GM10266 (cell line): ENCODE measurements at regions not wholly inside any gene's neighbourhood (a gene's known extent, or its start where the extent isn't known, plus 50 kb on each side); places are given as distances from the start of the nearest gene placed in this dataset.
"Not testable (repeated sequence)": the region's sequence is repeated elsewhere in the genome, so short reads cannot be mapped to it uniquely, and the experiment has no call there.

Experiments used
- DNase-seq: peaks from one replicate; pipeline ENCODE4 v3.0.0; 2012; ENCODE audit errors: extremely low spot score
- TF ChIP-seq, protein P1 (sequence below): IDR thresholded peaks from 2 replicates; pipeline ENCODE4 v1.5.1; 2012; ENCODE audit warnings: mild to moderate bottlenecking, low read depth; ENCODE audit not compliant: control insufficient read depth, insufficient read depth; ENCODE audit errors: missing control alignments

DNA sequence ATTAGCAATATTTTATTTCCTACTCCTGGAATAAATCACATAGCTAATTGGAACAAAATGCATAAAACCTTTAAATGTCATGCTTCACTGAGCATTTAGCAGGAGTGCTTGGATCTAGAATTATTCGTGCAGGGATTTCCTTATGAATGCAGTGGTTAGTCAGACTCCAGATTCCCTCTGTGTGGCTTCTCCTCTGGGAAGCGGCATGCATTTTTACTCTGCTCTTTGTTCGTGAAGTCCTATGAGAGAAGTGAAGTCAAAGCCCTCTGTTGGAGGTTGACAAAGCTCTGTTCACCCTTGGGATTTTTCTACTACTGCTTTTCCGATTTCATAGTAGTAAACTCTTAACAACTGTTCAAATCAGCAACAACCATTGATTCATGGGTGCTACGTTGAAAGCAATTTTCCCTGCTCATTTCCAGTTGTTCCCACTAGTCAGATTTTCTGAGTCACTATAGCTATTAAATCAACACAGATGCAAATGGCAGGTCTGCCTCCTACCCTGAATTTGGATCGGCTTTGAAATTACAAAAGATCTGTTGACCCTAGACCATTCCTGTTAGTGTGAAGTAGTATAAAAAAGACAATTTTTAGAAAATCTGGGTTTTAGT is 461.7 kb downstream of the STK39 start:
- TF ChIP-seq, protein P1, sequence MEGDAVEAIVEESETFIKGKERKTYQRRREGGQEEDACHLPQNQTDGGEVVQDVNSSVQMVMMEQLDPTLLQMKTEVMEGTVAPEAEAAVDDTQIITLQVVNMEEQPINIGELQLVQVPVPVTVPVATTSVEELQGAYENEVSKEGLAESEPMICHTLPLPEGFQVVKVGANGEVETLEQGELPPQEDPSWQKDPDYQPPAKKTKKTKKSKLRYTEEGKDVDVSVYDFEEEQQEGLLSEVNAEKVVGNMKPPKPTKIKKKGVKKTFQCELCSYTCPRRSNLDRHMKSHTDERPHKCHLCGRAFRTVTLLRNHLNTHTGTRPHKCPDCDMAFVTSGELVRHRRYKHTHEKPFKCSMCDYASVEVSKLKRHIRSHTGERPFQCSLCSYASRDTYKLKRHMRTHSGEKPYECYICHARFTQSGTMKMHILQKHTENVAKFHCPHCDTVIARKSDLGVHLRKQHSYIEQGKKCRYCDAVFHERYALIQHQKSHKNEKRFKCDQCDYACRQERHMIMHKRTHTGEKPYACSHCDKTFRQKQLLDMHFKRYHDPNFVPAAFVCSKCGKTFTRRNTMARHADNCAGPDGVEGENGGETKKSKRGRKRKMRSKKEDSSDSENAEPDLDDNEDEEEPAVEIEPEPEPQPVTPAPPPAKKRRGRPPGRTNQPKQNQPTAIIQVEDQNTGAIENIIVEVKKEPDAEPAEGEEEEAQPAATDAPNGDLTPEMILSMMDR, result no peak
- no peak for DNase-seq

DNA sequence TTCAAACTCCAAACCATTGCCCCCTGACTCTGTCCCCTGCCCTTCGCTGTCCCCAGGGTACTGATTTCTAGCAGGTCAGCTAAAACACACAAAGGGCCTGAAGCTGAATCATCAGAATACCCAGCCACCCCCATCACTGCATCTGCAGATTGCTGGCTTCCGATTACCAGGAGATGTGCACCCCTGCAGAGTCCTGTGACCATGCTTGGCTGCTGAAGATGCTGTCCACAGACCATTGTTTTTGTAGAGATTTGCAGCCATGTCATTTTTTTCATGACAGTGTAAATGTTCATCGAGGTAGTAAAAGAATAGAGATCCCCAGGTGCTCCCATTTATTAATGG is 463.3 kb downstream of the STK39 start:
- TF ChIP-seq, protein P1, result no peak
- DNase-seq, result no peak

DNA sequence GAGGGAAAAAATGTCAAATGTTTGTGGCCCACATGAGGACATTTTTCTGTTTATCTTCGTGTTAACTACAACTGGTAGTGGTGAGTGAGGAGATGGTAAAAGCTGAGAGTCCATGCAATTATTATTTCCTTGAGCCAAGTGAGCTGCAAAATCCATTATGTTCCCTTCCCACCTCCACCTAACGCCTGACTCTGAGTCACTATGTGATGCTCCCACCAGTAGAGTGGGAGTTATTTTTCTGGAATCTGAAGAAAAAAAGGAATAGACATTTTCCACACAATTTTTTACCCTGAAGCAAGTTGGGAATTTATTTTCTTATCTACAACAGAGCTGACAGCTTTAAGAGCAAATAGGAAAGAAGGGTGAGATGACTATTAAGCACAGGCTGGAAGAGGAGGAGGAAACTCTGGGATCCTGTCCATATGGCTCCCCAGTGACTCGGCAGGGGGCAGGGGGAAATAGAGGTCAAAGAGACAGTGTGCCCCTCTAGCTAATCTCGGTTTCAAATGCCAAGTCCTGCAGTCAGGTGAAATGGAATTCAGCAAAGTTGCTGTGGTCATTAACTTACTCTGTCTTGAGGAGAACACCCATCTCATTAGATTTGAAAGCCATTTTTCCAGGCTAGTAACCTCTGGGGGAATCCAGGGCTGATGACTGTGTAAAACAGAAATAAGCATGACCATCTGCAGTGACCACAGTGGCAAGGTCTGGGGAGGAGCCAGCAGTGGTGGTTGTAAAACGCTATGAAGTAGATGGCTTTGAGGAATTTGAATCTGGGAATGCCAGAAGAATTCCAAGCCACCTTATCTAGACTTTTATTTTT is 463.9 kb downstream of the STK39 start:
- TF ChIP-seq, protein P1, result no peak
- DNase-seq, result no peak

DNA sequence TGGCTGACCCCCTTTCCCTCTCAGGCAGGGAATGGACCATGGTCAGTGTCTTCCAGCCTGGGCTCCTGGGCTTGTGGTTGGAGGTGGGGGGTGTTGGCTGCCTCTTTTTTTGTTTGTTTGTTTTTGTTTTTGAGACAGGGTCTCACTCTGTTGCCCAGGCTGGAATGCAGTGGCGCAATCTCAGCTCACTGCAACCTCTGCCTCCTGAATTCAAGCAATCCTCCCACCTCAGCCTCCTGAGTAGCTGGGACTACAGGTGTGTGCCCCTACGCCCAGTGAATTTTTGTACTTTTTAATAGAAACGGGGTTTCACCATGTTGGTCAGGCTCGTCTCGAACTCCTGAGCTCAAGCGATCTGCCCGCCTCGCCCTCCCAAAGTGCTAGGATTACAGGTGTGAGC is 465.8 kb downstream of the STK39 start:
- DNase-seq, result not testable (repeated sequence)

DNA sequence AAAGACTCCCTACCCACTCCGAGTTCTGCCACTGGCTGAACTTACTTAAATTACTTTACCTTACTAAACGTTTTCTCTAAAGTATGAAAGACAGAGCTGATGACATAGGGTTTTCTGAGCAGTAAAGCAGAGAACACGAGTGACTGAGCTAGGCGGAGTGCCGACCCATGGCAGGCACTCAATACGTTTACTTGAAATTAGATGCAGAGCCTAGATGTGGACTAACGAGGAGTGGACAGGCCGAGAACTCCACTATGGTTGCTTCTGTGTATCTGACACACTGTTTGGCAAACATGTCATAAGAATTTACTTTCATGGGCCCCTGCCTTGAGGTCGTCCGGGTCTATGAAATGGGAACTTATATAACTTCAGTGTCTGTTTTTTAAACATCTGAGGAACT is 471.0 kb downstream of the STK39 start:
- TF ChIP-seq, protein P1, result no peak
- no peak for DNase-seq

DNA sequence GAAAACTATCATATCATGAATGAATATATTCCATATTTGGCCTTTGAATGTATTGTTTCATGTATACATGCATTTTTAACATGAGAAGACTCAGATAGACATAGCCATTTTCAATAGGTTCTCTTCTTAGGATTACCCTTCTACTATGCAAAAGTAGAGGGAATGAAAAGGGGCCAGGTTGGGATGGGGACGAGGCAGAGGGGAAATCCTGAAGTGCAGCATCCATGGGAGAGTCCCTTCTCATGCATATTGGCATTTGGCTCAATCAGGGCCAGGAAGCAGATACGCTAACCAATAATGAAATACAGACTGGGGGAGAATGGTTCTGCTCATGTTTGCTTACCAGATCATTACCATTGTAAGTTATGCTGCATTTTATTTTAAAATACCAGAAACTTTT is 475.8 kb downstream of the STK39 start:
- no peak for DNase-seq
- TF ChIP-seq, protein P1, result no peak

DNA sequence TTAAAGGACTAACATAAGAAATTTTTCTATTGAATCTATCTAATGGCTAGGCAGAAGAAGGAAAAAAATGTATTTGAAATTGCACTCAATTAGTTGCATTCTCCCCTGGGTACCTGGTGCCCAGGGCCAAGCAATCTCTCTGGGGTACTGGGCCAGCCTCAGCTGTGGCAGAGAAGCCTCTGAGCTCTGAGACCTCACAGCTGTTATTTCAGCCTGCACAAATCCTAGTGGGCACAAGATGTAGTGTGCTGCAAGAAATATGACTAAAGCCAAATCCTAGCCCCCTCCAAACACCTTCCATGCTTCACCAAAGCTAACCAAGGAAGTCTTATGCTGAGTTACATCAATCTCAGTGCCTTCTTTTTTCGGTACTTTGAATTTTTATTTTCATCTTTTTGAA is 478.4 kb downstream of the STK39 start:
- DNase-seq, result no peak
- TF ChIP-seq, protein P1, result no peak
